HepG2 (cell line): ENCODE measurements at regions not wholly inside any gene's neighbourhood (a gene's known extent, or its start where the extent isn't known, plus 50 kb on each side); places are given as distances from the start of the nearest gene placed in this dataset.

Experiments
- ATAC-seq: fragments of 200-7000 bp; cut with Tn5 transposase; 3 replicates; pipeline ENCODE4 v1.9.1; 2020; ENCODE audit warnings: mild to moderate bottlenecking, moderate library complexity
- BruUV-seq: library from RNA; stranded (reverse); fragments of 400-500 nt; replicated peaks from 2 replicates; lab custom pipeline; 2021; lab: Mats Ljungman, UMichigan
- CTCF ChIA-PET: fragments of 300-600 bp; formaldehyde crosslinking; extraction: SDS; loops from one replicate; lab custom pipeline; 2021; ENCODE audit warnings: low total read pairs, inconsistent platforms, low intra/inter-chr PET ratio; lab: Yijun Ruan, JAX
- POLR2A ChIA-PET: fragments of 350-600 bp; sonication (Branson Sonifier 250); formaldehyde crosslinking; loops from one replicate; lab custom pipeline; 2020; ENCODE audit warnings: antibody characterized with exemption, inconsistent platforms; lab: Yijun Ruan, JAX
- DNase-seq: peaks from one replicate; pipeline ENCODE4 v3.0.0-alpha.2; 2015; ENCODE audit warnings: low spot score
- FAIRE-seq: peaks from 3 replicates; lab custom pipeline; 2011; peaks lifted over from hg19 to GRCh38; lab: Jason Lieb, UNC
- H2AFZ ChIP-seq: one replicate; pipeline ENCODE4 v1.6.1; 2011; ENCODE audit warnings: low read length, inconsistent platforms
- H3K27ac ChIP-seq: fragments of 300-600 bp; 3 replicates; pipeline ENCODE4 v1.8.0; 2011; ENCODE audit warnings: mixed run types, mild to moderate bottlenecking, mixed read lengths, low read length, inconsistent platforms; ENCODE audit not compliant: insufficient read depth; ENCODE audit errors: extremely low read length
- H3K27me3 ChIP-seq, 2 experiments: fragments of 200-600 bp in 1 of 2; 2 replicates in 1 of 2; 3 replicates in 1 of 2; pipeline versions ENCODE4 v1.6.0 to v1.8.0; 2011; ENCODE audit warnings: low read length in 2 of 2, mild to moderate bottlenecking in 2 of 2, moderate library complexity in 2 of 2, inconsistent platforms in 1 of 2; ENCODE audit not compliant: insufficient read depth in 2 of 2, control insufficient read depth in 1 of 2
- H3K36me3 ChIP-seq, 2 experiments: fragments of 200-600 bp in 1 of 2; replicated peaks in 1 of 2; 2 replicates in 1 of 2; 3 replicates in 1 of 2; pipeline versions ENCODE4 v1.5.1 to v1.8.0; 2011; ENCODE audit warnings: low read length in 2 of 2, inconsistent platforms in 1 of 2; ENCODE audit not compliant: insufficient read depth in 2 of 2, control insufficient read depth in 1 of 2
- H3K4me1 ChIP-seq: 2 replicates; pipeline ENCODE4 v1.5.1; 2012; ENCODE audit warnings: low read length, inconsistent platforms; ENCODE audit not compliant: insufficient read depth
- H3K4me2 ChIP-seq: 2 replicates; pipeline ENCODE4 v1.6.0; 2011; ENCODE audit warnings: low read depth, low read length, inconsistent platforms
- H3K4me3 ChIP-seq, 3 experiments: fragments of 200-600 bp in 1 of 3; sonication (generic), shearing (Covaris generic) in 1 of 3; replicated peaks in 1 of 3; 2 replicates each; pipeline ENCODE4 v1.5.1; 2011 to 2016; ENCODE audit warnings: low read length in 3 of 3, inconsistent platforms in 2 of 3, low read depth in 2 of 3, mild to moderate bottlenecking in 2 of 3, control low read depth in 1 of 3, mixed read lengths in 1 of 3; ENCODE audit not compliant: insufficient read depth in 1 of 3
- H3K79me2 ChIP-seq: one replicate; pipeline ENCODE4 v1.6.1; 2011; ENCODE audit warnings: low read length, inconsistent platforms; ENCODE audit not compliant: insufficient read depth
- H3K9ac ChIP-seq: 2 replicates; pipeline ENCODE4 v1.6.0; 2011; ENCODE audit warnings: mild to moderate bottlenecking, low read depth, low read length, inconsistent platforms; ENCODE audit not compliant: insufficient read depth
- H3K9me3 ChIP-seq: 2 replicates; pipeline ENCODE4 v1.5.1; 2012; ENCODE audit warnings: mild to moderate bottlenecking, low read length
- H4K20me1 ChIP-seq: 2 replicates; pipeline ENCODE4 v1.6.0; 2011; ENCODE audit warnings: inconsistent platforms, mild to moderate bottlenecking, low read length, moderate library complexity; ENCODE audit not compliant: insufficient read depth
- CEBPB ChIP-seq: IDR thresholded peaks from 2 replicates; pipeline ENCODE4 v1.6.1; 2011; ENCODE audit warnings: low read depth, low read length, improper control_type of control experiment, borderline replicate concordance
- CEBPG ChIP-seq: IDR thresholded peaks from 2 replicates; pipeline ENCODE4 v1.6.1; 2016
- CSRNP2 ChIP-seq: sonication (generic); formaldehyde crosslinking; conservative IDR thresholded peaks from 2 replicates; pipeline ENCODE4 v1.8.0; 2022; ENCODE audit warnings: low read depth, missing genetic modification reagents
- FOSL2 ChIP-seq: sonication (generic); formaldehyde crosslinking; IDR thresholded peaks from 2 replicates; pipeline ENCODE4 v1.4.0; 2020; ENCODE audit warnings: missing genetic modification reagents
- IRF1 ChIP-seq: sonication (generic); formaldehyde crosslinking; IDR thresholded peaks from 2 replicates; pipeline ENCODE4 v1.4.0; 2020; ENCODE audit warnings: low read depth, mild to moderate bottlenecking, missing genetic modification reagents
- NCOR1 ChIP-seq: fragments of 200-600 bp; sonication (generic); IDR thresholded peaks from 2 replicates; pipeline ENCODE4 v1.7.0; 2017; ENCODE audit warnings: antibody characterized with exemption, low read length, borderline replicate concordance
- NFE2 ChIP-seq: sonication (generic); formaldehyde crosslinking; IDR thresholded peaks from 2 replicates; pipeline ENCODE4 v1.4.0; 2020; ENCODE audit warnings: missing genetic modification reagents
- PLRG1 ChIP-seq: fragments of 450-650 bp; conservative IDR thresholded peaks from 2 replicates; pipeline ENCODE4 v1.6.1; 2016
- TCF7L2 ChIP-seq: IDR thresholded peaks from 2 replicates; pipeline ENCODE4 v1.6.1; 2011; ENCODE audit warnings: mild to moderate bottlenecking, low read depth, low read length, moderate library complexity
- ZBTB7B ChIP-seq: sonication (generic); formaldehyde crosslinking; IDR thresholded peaks from 2 replicates; pipeline ENCODE4 v1.4.0; 2020; ENCODE audit warnings: missing genetic modification reagents
- ZHX2 ChIP-seq, 2 experiments: sonication (generic) in 1 of 2; formaldehyde crosslinking in 1 of 2; IDR thresholded peaks; 2 replicates each; pipeline versions ENCODE4 v1.6.1 to v1.9.0; 2014 to 2022; ENCODE audit warnings: antibody characterized with exemption in 1 of 2, borderline replicate concordance in 1 of 2, inconsistent platforms in 1 of 2, low read depth in 1 of 2, missing genetic modification reagents in 1 of 2
- ZNF354B ChIP-seq: sonication (generic); formaldehyde crosslinking; IDR thresholded peaks from 2 replicates; pipeline ENCODE4 v1.8.0; 2022; ENCODE audit warnings: mild to moderate bottlenecking, missing genetic modification reagents
- ZNF441 ChIP-seq: sonication (generic); formaldehyde crosslinking; IDR thresholded peaks from 2 replicates; pipeline ENCODE4 v1.7.0; 2021; ENCODE audit warnings: missing genetic modification reagents, borderline replicate concordance
- ZNF704 ChIP-seq: sonication (generic); formaldehyde crosslinking; IDR thresholded peaks from 2 replicates; pipeline ENCODE4 v1.8.1; 2023; ENCODE audit warnings: mild to moderate bottlenecking, inconsistent platforms, moderate library complexity, missing genetic modification reagents, borderline replicate concordance
- WGBS: methylation state at CpG from one replicate; pipeline ENCODE4 v1.1.6; 2017; ENCODE audit warnings: low lambda C conversion rate; 5-methylcytosine and 5-hydroxymethylcytosine counted together
- in situ Hi-C: cut with HindIII; loops from 2 replicates; pipeline ENCODE4 v1.10.0; 2017; ENCODE audit warnings: low pct_unique_long_range_greater_than_20kb; ENCODE audit not compliant: extremely low pct_ligation_motif_present
- intact Hi-C: fragments of 100-400 bp; cut with micrococcal nuclease; formaldehyde crosslinking; loops from one replicate; pipeline ENCODE4 v1.10.0; 2022; ENCODE audit not compliant: unreplicated experiment

GRCh38 chr2:238684362-238685326, 163.2 kb upstream of the TWIST2 start:
- no peak for FAIRE-seq
- intact Hi-C loops = no loop called here
- peaks cover 5% of the 10 kb centered on the region; the same call in 1 of the 2 replicates for H3K9me3 ChIP-seq
- no peak overlapping the region for H3K4me2 ChIP-seq
- H3K27ac ChIP-seq = no peak overlapping the region
- H3K9ac ChIP-seq = no peak overlapping the region
- CTCF ChIA-PET = no interaction called here
- no peak for ATAC-seq
- no peak overlapping the region for H3K4me3 ChIP-seq
- no peaks in the 10 kb centered on the region for H3K36me3 ChIP-seq
- BruUV-seq = no TSS peak
- POLR2A ChIA-PET = no interaction called here
- peak; percentile 29 for DNase-seq
- no peaks in the 10 kb centered on the region for H4K20me1 ChIP-seq
- no peaks in the 10 kb centered on the region for H3K79me2 ChIP-seq
- no peak overlapping the region for H2AFZ ChIP-seq
- in situ Hi-C loops = no loop called here
- H3K4me1 ChIP-seq = no peaks in the 10 kb centered on the region
- 9% methylated on average over 8 of the region's 8 CpGs for WGBS
- H3K27me3 ChIP-seq = peaks cover under 1 to 37% of the 10 kb centered on the region in 2 experiments; a peak in 3 of 5 replicates
- no peak for TF ChIP-seq CSRNP2 (CRISPR knock-in tag)
- TF ChIP-seq CEBPB = peak; percentile 76
- no peak for TF ChIP-seq IRF1 (CRISPR knock-in tag)
- 0 out of 2 replicates have a peak, but pooled peaks have one; percentile 9 for TF ChIP-seq CEBPG (CRISPR knock-in tag)
- no peak for TF ChIP-seq TCF7L2
- TF ChIP-seq ZNF704 (CRISPR knock-in tag) = no peak
- no peak for TF ChIP-seq ZNF441 (CRISPR knock-in tag)
- TF ChIP-seq FOSL2 (CRISPR knock-in tag) = peak; percentile 60
- no peak for TF ChIP-seq NCOR1
- TF ChIP-seq ZBTB7B (CRISPR knock-in tag) = no peak
- no peak for TF ChIP-seq NFE2 (CRISPR knock-in tag)
- no peak for TF ChIP-seq ZNF354B (CRISPR knock-in tag)
- TF ChIP-seq ZHX2 (IDR thresholded peaks at IDR 0.05; ENCODE audit: low read depth) = no peak
- no peak for TF ChIP-seq ZHX2 (CRISPR knock-in tag; IDR thresholded peaks at IDR 0.05; ENCODE audit: borderline replicate concordance)
- TF ChIP-seq PLRG1 = no peak
